HUES48 (cell line): ENCODE measurements at regions not wholly inside any gene's neighbourhood (a gene's known extent, or its start where the extent isn't known, plus 50 kb on each side); places are given as distances from the start of the nearest gene placed in this dataset.
"Not testable (repeated sequence)": the region's sequence is repeated elsewhere in the genome, so short reads cannot be mapped to it uniquely, and the experiment has no call there.

Experiments used
- H3K27ac ChIP-seq: one replicate; pipeline ENCODE4 v1.7.0; 2013; ENCODE audit warnings: low read depth, low read length, inconsistent platforms
- H3K27me3 ChIP-seq: 2 replicates; pipeline ENCODE4 v1.6.1; 2013; ENCODE audit warnings: mild to moderate bottlenecking, low read length; ENCODE audit not compliant: control insufficient read depth, insufficient read depth
- H3K36me3 ChIP-seq: 2 replicates; pipeline ENCODE4 v1.6.1; 2013; ENCODE audit warnings: low read length; ENCODE audit not compliant: control insufficient read depth, insufficient read depth
- H3K4me1 ChIP-seq: 2 replicates; pipeline ENCODE4 v1.6.1; 2013; ENCODE audit warnings: mild to moderate bottlenecking, low read length; ENCODE audit not compliant: control insufficient read depth, insufficient read depth
- H3K4me3 ChIP-seq: 2 replicates; pipeline ENCODE4 v1.5.1; 2013; ENCODE audit warnings: mild to moderate bottlenecking, low read depth, low read length
- H3K9ac ChIP-seq: 2 replicates; pipeline ENCODE4 v1.6.1; 2013; ENCODE audit warnings: mild to moderate bottlenecking, low read depth, low read length, moderate library complexity
- H3K9me3 ChIP-seq: 2 replicates; pipeline ENCODE4 v1.6.1; 2013; ENCODE audit warnings: low read length; ENCODE audit not compliant: control insufficient read depth, insufficient read depth

DNA sequence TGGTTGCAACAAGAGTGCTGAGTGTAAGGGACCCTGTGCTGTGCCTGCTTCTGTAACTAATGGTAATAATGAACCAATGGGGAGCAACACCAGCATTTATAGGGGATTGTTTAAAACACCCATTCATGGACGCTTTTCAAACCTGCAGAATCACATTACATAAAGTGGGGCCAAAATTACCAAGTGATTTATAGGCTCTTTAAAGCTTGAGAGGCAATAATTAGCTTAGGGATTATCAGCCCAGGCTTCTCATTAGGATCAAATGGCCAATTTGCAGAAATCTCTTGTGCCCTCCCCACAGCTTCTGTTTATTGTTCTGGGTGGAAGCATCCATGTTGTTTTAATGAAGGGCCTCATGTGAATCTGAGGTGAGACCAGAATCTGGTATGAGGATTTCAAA is 125.5 kb downstream of the ZNF486 start:
- not testable (repeated sequence) for H3K4me1 ChIP-seq, H3K27ac ChIP-seq, H3K4me3 ChIP-seq, H3K9ac ChIP-seq, H3K9me3 ChIP-seq, H3K27me3 ChIP-seq, H3K36me3 ChIP-seq

DNA sequence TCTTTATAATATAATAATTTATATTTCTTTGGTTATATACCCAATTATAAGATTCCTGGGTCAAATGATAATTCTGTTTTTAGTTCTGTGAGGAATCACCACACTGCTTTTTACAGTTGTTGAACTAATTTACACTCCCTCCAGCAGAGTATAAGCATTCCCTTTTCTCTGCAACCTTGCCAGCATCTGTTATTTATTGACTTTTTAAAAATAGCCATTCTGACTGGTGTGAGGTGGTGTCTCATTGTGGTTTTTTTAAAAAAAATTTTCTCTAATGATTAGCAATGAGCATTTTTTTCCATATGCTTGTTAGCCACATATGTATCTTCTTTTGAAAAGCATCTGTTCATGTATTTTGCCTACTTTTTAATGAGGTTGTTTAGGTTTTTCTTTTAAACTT is 122.2 kb downstream of the ZNF486 start:
- H3K9me3 ChIP-seq = no peaks in the 10 kb centered on the region
- no peak overlapping the region for H3K4me3 ChIP-seq
- H3K27ac ChIP-seq = no peak overlapping the region

DNA sequence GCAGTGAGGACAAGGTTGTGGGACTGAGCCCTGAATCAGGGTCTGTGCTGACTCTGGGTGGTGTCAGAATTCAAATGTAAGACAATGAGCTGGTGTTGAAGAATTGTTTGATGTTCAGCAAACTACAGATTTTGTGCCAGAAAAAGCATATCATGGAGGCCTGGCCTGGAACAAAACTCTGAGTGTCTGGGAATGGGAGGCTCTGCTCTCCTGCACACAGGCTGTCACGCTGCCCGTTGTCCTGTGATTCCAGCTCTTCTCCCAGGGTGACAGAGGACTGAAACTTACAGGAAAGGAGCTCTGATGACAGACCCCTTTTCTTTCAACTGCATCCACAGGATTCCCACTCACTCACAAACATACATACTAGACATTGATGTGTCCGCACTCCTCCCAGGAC is 120.1 kb downstream of the ZNF486 start:
- Histone ChIP-seq H3K9me3 (no peaks in the 10 kb centered on the region), H3K27me3 (no peaks in the 10 kb centered on the region), H3K4me3 (no peak overlapping the region), H3K27ac (no peak overlapping the region), H3K9ac (no peak overlapping the region), H3K36me3 (no peaks in the 10 kb centered on the region), H3K4me1 (no peaks in the 10 kb centered on the region)

More for the DNA sequence above, 122.2 kb downstream of the ZNF486 start:
- H3K9ac ChIP-seq = no peak overlapping the region
- H3K36me3 ChIP-seq = no peaks in the 10 kb centered on the region
- H3K27me3 ChIP-seq = no peaks in the 10 kb centered on the region
- H3K4me1 ChIP-seq = no peaks in the 10 kb centered on the region

DNA sequence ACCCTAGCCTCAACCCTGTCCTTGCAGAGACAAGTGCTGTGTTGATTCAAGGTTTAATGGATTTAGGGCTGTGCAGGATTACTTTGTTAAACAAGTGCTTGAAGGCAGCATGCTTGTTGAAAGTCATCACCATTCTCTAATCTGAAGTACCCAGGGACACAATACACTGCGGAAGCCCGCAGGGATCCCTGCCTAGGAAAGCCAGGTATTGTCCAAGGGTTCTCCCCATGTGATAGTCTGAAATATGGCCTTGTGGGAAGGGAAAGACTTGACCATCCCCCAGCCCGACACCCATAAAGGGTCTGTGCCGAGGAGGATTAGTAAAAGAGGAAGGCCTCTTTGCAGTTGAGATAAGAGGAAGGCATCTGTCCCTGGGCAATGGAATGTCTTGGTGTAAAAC is 118.9 kb downstream of the ZNF486 start:
- H3K36me3 ChIP-seq, H3K27me3 ChIP-seq, H3K9ac ChIP-seq, H3K27ac ChIP-seq, H3K4me1 ChIP-seq, H3K9me3 ChIP-seq, H3K4me3 ChIP-seq: not testable (repeated sequence)

DNA sequence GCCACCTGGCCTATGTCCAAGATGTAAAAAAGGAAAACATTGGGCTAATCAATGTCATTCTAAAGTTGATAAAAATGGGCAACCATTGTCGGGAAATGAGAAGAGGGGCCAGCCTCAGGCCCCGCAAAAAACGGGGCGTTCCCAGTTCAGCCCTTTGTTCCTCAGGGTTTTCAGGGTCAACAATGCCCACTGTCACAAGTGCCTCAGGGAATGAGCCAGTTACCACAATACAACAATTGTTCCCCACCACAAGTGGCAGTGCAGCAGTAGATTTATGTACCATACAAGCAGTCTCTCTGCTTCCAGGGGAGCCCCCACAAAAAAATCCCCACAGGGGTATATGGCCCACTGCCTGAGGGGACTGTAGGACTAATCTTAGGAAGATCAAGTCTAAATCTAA is 112.5 kb downstream of the ZNF486 start:
- H3K4me1 ChIP-seq = peaks cover 10% of the 10 kb centered on the region; the same call in 1 of the 2 replicates

DNA sequence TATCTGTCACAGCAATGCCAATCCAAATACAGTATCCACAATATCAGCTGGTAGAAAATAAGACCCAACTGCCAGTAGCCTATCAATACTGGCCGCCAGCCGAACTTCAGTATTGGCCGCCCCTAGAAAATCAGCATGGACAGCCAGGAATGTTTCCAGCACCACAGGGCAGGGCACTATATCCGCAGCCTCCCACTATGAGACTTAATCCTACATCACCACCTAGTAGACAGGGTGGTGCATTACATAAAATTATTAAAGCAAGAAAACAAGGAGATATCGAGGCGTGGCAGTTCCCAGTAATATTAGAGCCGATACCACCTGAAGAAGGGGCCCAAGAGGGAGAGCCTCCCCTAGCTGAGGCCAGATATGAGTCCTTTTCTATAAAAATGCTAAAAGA is 111.3 kb downstream of the ZNF486 start:
- no peak overlapping the region for H3K9ac ChIP-seq
- no peak overlapping the region for H3K27ac ChIP-seq
- no peak overlapping the region for H3K4me3 ChIP-seq

More for the DNA sequence above, 112.5 kb downstream of the ZNF486 start:
- Histone ChIP-seq H3K9ac (no peak overlapping the region), H3K4me3 (no peak overlapping the region), H3K27me3 (no peaks in the 10 kb centered on the region), H3K9me3 (no peaks in the 10 kb centered on the region), H3K27ac (no peak overlapping the region), H3K36me3 (no peaks in the 10 kb centered on the region)

DNA sequence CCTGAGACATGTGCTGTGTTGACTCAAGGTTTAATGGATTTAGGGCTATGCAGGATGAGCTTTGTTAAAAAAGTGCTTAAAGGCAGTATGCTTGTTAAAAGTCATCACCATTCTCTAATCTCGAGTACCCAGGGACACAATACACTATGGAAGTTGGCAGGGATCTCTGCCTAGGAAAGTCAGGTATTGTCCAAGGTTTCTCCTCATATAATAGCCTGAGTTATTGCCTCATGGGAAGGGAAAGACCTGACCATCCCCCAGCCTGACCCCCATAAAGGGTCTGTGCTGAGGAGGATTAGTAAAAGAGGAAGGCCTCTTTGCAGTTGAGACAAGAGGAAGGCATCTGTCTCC is 109.7 kb downstream of the ZNF486 start:
- not testable (repeated sequence) for H3K36me3 ChIP-seq, H3K4me3 ChIP-seq, H3K9me3 ChIP-seq, H3K27me3 ChIP-seq, H3K9ac ChIP-seq
- H3K27ac ChIP-seq = peak overlapping the region; percentile 63
- peaks cover 10% of the 10 kb centered on the region; the same call in 1 of the 2 replicates for H3K4me1 ChIP-seq

More for the DNA sequence above, 111.3 kb downstream of the ZNF486 start:
- H3K9me3 ChIP-seq = no peaks in the 10 kb centered on the region
- no peaks in the 10 kb centered on the region for H3K27me3 ChIP-seq
- peaks cover 10% of the 10 kb centered on the region; the same call in 1 of the 2 replicates for H3K4me1 ChIP-seq
- no peaks in the 10 kb centered on the region for H3K36me3 ChIP-seq

DNA sequence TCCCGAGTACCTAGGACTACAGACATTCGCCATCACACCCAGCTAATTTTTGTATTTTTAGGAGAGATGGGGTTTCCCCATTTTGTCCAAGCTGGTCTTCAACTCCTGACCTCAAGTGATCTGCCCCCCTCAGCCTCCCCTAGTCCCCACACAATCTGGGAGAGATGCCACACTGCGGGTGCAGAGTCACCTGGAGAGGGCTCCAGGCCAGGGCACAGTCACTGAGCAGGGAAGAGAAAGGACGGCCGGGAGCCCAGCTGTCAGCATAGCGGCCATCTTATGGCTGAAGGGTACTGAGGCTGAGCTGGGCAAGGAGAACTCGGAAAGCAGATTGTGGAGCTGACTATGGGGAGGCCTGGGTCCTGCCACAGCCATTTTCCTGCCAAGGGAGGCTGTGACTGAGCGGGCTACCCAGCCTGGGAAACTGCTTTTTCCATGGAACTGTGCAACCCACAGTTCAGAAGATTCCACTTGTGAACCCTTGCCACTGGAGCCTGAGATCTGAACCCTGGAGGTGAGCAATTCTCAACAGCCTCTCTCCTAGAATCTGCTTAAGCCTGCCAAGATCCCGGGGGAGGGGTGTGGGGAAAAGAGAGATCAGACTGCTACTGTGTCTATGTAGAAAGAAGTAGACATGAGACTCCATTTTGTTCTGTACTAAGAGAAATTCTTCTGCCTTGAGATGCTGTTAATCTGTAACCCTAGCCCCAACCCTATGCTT is 109.2 kb downstream of the ZNF486 start:
- Histone ChIP-seq H3K36me3 (no peaks in the 10 kb centered on the region), H3K27ac (peak overlapping the region; percentile 46), H3K27me3 (no peaks in the 10 kb centered on the region), H3K9ac (no peak overlapping the region), H3K4me1 (peaks cover 10% of the 10 kb centered on the region; the same call in 1 of the 2 replicates), H3K9me3 (no peaks in the 10 kb centered on the region), H3K4me3 (no peak overlapping the region)

DNA sequence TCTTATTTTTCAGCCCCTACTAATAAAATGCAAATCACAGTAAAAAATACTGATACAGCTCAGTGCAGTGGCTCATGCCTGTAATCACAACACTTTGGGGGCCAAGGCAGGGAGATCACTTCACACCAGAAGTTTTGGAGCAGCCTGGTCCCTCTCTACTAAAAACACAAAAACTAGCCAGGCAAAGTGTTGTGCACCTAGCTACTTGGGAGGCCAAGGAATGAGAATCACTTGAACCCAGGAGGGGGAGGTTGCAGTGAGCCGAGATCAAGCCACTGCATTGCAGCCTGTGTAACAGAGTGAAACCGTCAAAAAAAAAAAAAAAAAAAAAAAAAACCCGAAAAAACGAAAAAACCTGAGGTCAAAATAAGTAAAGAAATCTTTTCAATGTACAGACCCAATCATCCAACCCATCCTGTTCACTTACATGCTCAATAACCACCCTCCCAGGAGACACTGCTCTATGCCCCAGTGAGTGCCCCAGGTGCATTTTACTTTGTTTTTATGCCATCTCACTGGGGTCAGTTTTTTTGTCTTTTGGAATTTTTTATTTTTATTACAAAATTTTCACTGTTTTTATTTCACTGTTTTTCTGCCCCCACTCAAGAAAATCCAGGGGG is 107.0 kb downstream of the ZNF486 start:
- no peak overlapping the region for H3K9ac ChIP-seq
- H3K9me3 ChIP-seq = no peaks in the 10 kb centered on the region
- H3K4me3 ChIP-seq = no peak overlapping the region
- H3K4me1 ChIP-seq = 0 out of 2 replicates have a peak, but pooled peaks cover 4% of the 10 kb centered on the region
- H3K27ac ChIP-seq = no peak overlapping the region
- no peaks in the 10 kb centered on the region for H3K36me3 ChIP-seq
- no peaks in the 10 kb centered on the region for H3K27me3 ChIP-seq

DNA sequence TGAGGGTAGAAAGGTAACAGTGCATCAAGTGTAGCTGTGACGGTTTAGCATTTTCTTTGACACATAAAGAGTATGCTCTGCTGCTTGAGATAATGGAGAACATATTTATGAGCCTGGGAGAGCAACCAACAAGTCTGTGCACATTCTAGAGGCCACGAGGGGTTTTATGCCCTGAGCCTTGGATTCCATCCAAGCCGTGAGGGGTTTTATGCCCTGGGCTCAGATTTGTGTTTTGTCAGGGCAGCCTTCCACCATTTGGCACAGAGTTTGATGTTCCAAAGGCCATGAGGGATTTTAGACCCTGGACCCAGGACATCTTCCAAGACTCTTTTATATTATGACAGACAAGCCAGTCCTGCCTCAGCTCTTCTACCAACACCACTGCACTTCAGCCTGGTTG is 106.4 kb downstream of the ZNF486 start:
- no peaks in the 10 kb centered on the region for H3K9me3 ChIP-seq
- no peak overlapping the region for H3K9ac ChIP-seq
- H3K4me1 ChIP-seq = 0 out of 2 replicates have a peak, but pooled peaks cover 4% of the 10 kb centered on the region
- no peaks in the 10 kb centered on the region for H3K36me3 ChIP-seq
- H3K27ac ChIP-seq = no peak overlapping the region
- no peak overlapping the region for H3K4me3 ChIP-seq
- H3K27me3 ChIP-seq = no peaks in the 10 kb centered on the region

DNA sequence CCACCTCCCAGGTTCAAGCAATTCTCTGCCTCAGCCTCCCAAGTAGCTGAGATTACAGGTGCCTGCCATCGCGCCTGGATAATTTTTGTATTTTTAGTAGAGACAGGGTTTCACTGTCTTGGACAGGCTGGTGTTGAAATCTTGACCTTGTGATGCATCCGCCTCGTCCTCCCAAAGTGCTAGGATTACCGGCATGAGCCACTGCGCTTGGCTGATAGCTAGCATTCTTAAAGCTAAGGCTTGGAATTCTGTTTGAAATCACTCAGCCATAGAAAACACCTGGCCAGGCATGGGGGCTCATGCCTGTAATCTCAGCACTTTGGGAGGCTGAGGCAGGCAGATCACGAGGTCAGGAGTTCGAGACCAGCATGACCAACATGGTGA is 105.6 kb downstream of the ZNF486 start:
- not testable (repeated sequence) for H3K4me1 ChIP-seq, H3K4me3 ChIP-seq, H3K27ac ChIP-seq, H3K9ac ChIP-seq, H3K9me3 ChIP-seq, H3K36me3 ChIP-seq, H3K27me3 ChIP-seq
